Mesenchymal stem cell (in vitro differentiated cells and primary cell): ENCODE measurements at regions not wholly inside any gene's neighbourhood (a gene's known extent, or its start where the extent isn't known, plus 50 kb on each side); places are given as distances from the start of the nearest gene placed in this dataset.

Experiments used
- DNase-seq: peaks from one replicate; pipeline ENCODE4 v3.0.0-alpha.2; 2013
- H2AFZ ChIP-seq: one replicate; pipeline ENCODE4 v1.6.1; 2013; ENCODE audit warnings: low read depth, mild to moderate bottlenecking, control low read depth, inconsistent platforms, low read length, moderate library complexity
- H2AK5ac ChIP-seq: 2 replicates; pipeline ENCODE4 v1.6.1; 2013; ENCODE audit warnings: low read length, moderate library complexity, mild to moderate bottlenecking, inconsistent platforms; ENCODE audit not compliant: severe bottlenecking
- H2BK120ac ChIP-seq: one replicate; pipeline ENCODE4 v1.6.1; 2013; ENCODE audit warnings: low read depth, mild to moderate bottlenecking, inconsistent platforms, low read length, moderate library complexity
- H2BK12ac ChIP-seq, 2 experiments: one replicate each; pipeline ENCODE4 v1.6.1; 2013; ENCODE audit warnings: inconsistent platforms in 2 of 2, low read length in 2 of 2, mild to moderate bottlenecking in 2 of 2, moderate library complexity in 2 of 2, control low read depth in 1 of 2
- H2BK15ac ChIP-seq: one replicate; pipeline ENCODE4 v1.6.1; 2013; ENCODE audit warnings: mild to moderate bottlenecking, low read depth, inconsistent platforms; ENCODE audit not compliant: poor library complexity, severe bottlenecking
- H2BK5ac ChIP-seq: 2 replicates; pipeline ENCODE4 v1.6.1; 2013; ENCODE audit warnings: low read depth, mild to moderate bottlenecking, low read length, control low read depth, inconsistent platforms; ENCODE audit not compliant: poor library complexity, severe bottlenecking
- H3K14ac ChIP-seq, 2 experiments: one replicate each; pipeline ENCODE4 v1.6.1; 2013; ENCODE audit warnings: inconsistent platforms in 2 of 2, low read length in 2 of 2, control low read depth in 1 of 2, mild to moderate bottlenecking in 1 of 2, moderate library complexity in 1 of 2
- H3K18ac ChIP-seq, 2 experiments: one replicate each; pipeline ENCODE4 v1.6.1; 2013; ENCODE audit warnings: inconsistent platforms in 2 of 2, low read length in 2 of 2, control low read depth in 1 of 2, low read depth in 1 of 2, mild to moderate bottlenecking in 1 of 2
- H3K23ac ChIP-seq, 2 experiments: one replicate each; pipeline ENCODE4 v1.6.1; 2013; ENCODE audit warnings: inconsistent platforms in 2 of 2, low read length in 2 of 2, mild to moderate bottlenecking in 2 of 2, moderate library complexity in 2 of 2, control low read depth in 1 of 2
- H3K27ac ChIP-seq: 2 replicates; pipeline ENCODE4 v1.5.1; 2013; ENCODE audit warnings: mild to moderate bottlenecking, moderate library complexity, low read length, control low read depth, inconsistent platforms; ENCODE audit not compliant: poor library complexity, severe bottlenecking
- H3K27me3 ChIP-seq, 2 experiments: 2 replicates each; pipeline versions ENCODE4 v1.6.1 to v1.7.0; 2013; ENCODE audit warnings: low read length in 2 of 2, mild to moderate bottlenecking in 2 of 2, moderate library complexity in 2 of 2, control low read depth in 1 of 2, inconsistent platforms in 1 of 2; ENCODE audit not compliant: control insufficient read depth in 1 of 2, insufficient read depth in 1 of 2
- H3K36me3 ChIP-seq, 2 experiments: 2 replicates each; pipeline versions ENCODE4 v1.6.1 to v1.7.0; 2013; ENCODE audit warnings: low read length in 2 of 2, control low read depth in 1 of 2, inconsistent platforms in 1 of 2, low read depth in 1 of 2, mild to moderate bottlenecking in 1 of 2; ENCODE audit not compliant: insufficient read depth in 2 of 2, control insufficient read depth in 1 of 2
- H3K4ac ChIP-seq, 2 experiments: one replicate each; pipeline ENCODE4 v1.6.1; 2013; ENCODE audit warnings: inconsistent platforms in 2 of 2, low read length in 2 of 2, mild to moderate bottlenecking in 2 of 2, moderate library complexity in 2 of 2, control low read depth in 1 of 2, low read depth in 1 of 2
- H3K4me1 ChIP-seq: 2 replicates; pipeline ENCODE4 v1.6.1; 2013; ENCODE audit warnings: low read depth, low read length, control low read depth; ENCODE audit not compliant: control insufficient read depth, insufficient read depth
- H3K4me2 ChIP-seq: 2 replicates; pipeline ENCODE4 v1.6.1; 2013; ENCODE audit warnings: low read length, mild to moderate bottlenecking, inconsistent platforms; ENCODE audit not compliant: poor library complexity, severe bottlenecking
- H3K4me3 ChIP-seq, 2 experiments: 2 replicates each; pipeline versions ENCODE4 v1.5.1 to v1.7.0; 2013; ENCODE audit warnings: low read length in 2 of 2, mild to moderate bottlenecking in 2 of 2, control low read depth in 1 of 2, low read depth in 1 of 2; ENCODE audit not compliant: insufficient read depth in 1 of 2
- H3K79me1 ChIP-seq: replicated peaks from 2 replicates; pipeline ENCODE4 v1.6.1; 2013; ENCODE audit warnings: mild to moderate bottlenecking, control low read depth, low read length, inconsistent platforms; ENCODE audit not compliant: poor library complexity, severe bottlenecking
- H3K9ac ChIP-seq: 2 replicates; pipeline ENCODE4 v1.7.0; 2013; ENCODE audit warnings: mild to moderate bottlenecking, low read length, moderate library complexity
- H3K9me3 ChIP-seq: 2 replicates; pipeline ENCODE4 v1.7.0; 2013; ENCODE audit warnings: mild to moderate bottlenecking, low read length; ENCODE audit not compliant: control insufficient read depth
- H4K8ac ChIP-seq: one replicate; pipeline ENCODE4 v1.6.1; 2013; ENCODE audit warnings: inconsistent platforms, mild to moderate bottlenecking, low read length, moderate library complexity
- H4K91ac ChIP-seq: one replicate; pipeline ENCODE4 v1.6.1; 2013; ENCODE audit warnings: mild to moderate bottlenecking, low read length, inconsistent platforms
- WGBS: methylation state at CpG from one replicate; pipeline ENCODE4 v1.1.7; 2013; ENCODE audit warnings: mixed read lengths; 5-methylcytosine and 5-hydroxymethylcytosine counted together

DNA sequence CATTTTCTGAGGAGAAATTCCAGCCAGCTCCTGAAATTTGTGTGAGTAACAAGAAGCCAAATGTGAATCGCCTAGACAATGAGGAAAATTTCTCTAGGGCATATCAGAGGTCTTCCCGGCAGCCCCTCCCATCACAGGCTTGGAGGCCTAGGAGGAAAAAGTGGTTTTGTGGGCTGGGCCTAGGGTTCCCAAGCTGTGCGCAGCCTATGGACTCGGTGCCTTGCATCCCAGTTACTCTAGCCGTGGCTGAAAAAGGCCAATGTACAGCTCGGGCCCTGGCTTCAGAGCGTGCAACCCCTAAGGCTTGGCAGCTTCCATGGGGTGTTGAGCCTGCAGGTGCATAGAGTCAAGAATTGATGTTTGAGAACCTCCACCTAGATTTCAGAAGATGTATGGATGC, 556.2 kb upstream of the DSEL start:
- Histone ChIP-seq H2BK12ac (no peak overlapping the region), H3K9me3 (peaks cover 4% of the 10 kb centered on the region), H2AK5ac (no peak overlapping the region), H3K27me3 (no peaks in the 10 kb centered on the region), H3K4me1 (no peaks in the 10 kb centered on the region), H3K23ac (no peak overlapping the region), H3K36me3 (no peaks in the 10 kb centered on the region), H3K27ac (no peak overlapping the region), H4K91ac (no peak overlapping the region), H3K18ac (no peak overlapping the region), H4K8ac (no peak overlapping the region), H3K4me3 (no peak overlapping the region), H3K4ac (no peak overlapping the region), H3K14ac (no peak overlapping the region), H3K4me2 (no peak overlapping the region), H2AFZ (no peak overlapping the region), H2BK5ac (no peak overlapping the region), H2BK120ac (no peak overlapping the region), H3K79me1 (no peaks in the 10 kb centered on the region), H3K9ac (no peak overlapping the region), H2BK15ac (no peak overlapping the region)
- DNase-seq: no peak
- 90% methylated on average over 7 of the region's 7 CpGs for WGBS

DNA sequence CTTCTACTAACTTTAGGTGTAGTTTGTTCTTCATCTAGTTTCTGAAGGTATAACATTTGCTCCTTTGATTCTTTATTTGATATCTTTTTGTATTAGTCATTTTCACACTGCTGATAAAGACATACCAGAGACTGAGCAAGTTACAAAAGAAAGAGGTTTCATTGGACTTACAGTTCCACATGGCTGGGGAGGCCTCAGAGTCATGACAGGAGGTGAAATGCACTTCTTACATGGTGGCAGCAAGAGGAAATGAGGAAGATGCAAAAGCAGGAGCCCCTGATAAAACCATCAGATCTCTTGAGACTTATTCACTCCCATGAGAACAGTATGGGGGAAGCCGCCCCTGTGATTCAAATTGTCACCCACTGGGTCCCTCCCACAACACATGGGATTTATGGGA, 544.4 kb upstream of the DSEL start:
- peaks cover 13% of the 10 kb centered on the region for H3K9me3 ChIP-seq
- no peak overlapping the region for H2BK15ac ChIP-seq
- H3K18ac ChIP-seq: no peak overlapping the region
- H3K4me3 ChIP-seq: no peak overlapping the region
- H3K36me3 ChIP-seq: no peaks in the 10 kb centered on the region
- H2AK5ac ChIP-seq: no peak overlapping the region
- H3K27ac ChIP-seq: no peak overlapping the region
- no peak overlapping the region for H2BK12ac ChIP-seq
- H3K27me3 ChIP-seq: no peaks in the 10 kb centered on the region
- H2BK5ac ChIP-seq: no peak overlapping the region
- H3K4ac ChIP-seq: no peak overlapping the region
- no peak overlapping the region for H3K14ac ChIP-seq
- H2BK120ac ChIP-seq: no peak overlapping the region
- DNase-seq: no peak
- no peak overlapping the region for H3K23ac ChIP-seq
- WGBS: no CpG with 5 or more reads among the region's 1 CpG
- H2AFZ ChIP-seq: no peak overlapping the region
- H3K79me1 ChIP-seq: no peaks in the 10 kb centered on the region
- no peak overlapping the region for H3K4me2 ChIP-seq
- no peak overlapping the region for H3K9ac ChIP-seq
- H4K91ac ChIP-seq: no peak overlapping the region
- no peak overlapping the region for H4K8ac ChIP-seq
- H3K4me1 ChIP-seq: no peaks in the 10 kb centered on the region

DNA sequence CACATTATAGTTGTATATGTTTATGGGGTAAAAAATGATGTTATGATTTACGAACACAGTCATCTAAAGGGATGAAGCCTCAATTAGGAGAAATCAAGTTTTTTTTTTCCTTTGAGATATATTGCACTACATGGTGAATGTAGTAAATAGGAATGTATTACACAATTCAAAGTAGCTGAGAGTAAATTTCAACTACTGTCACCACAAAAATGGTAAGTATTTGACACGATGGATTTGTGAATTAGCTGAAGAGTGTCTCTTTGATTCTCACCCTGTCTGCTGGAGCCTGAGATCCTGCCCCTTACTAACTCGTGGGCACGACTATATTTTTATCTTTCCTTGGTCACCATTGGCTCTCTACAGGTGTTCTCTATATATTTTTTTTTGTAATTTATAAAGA, 540.4 kb upstream of the DSEL start:
- no peak overlapping the region for H3K18ac ChIP-seq
- H2BK5ac ChIP-seq: no peak overlapping the region
- no peaks in the 10 kb centered on the region for H3K36me3 ChIP-seq
- no peak overlapping the region for H3K23ac ChIP-seq
- no peak overlapping the region for H3K4me2 ChIP-seq
- H3K4me1 ChIP-seq: no peaks in the 10 kb centered on the region
- WGBS: 100% methylated on average over 1 of the region's 4 CpGs
- H2BK12ac ChIP-seq: no peak overlapping the region
- H3K4me3 ChIP-seq: no peak overlapping the region
- no peak overlapping the region for H3K4ac ChIP-seq
- no peak overlapping the region for H3K14ac ChIP-seq
- H2AFZ ChIP-seq: no peak overlapping the region
- H4K91ac ChIP-seq: no peak overlapping the region
- no peak overlapping the region for H2BK15ac ChIP-seq
- no peaks in the 10 kb centered on the region for H3K79me1 ChIP-seq
- no peak overlapping the region for H3K27ac ChIP-seq
- no peaks in the 10 kb centered on the region for H3K9me3 ChIP-seq
- H3K9ac ChIP-seq: no peak overlapping the region
- no peak overlapping the region for H2BK120ac ChIP-seq
- H4K8ac ChIP-seq: no peak overlapping the region
- no peak for DNase-seq
- no peaks in the 10 kb centered on the region for H3K27me3 ChIP-seq
- H2AK5ac ChIP-seq: no peak overlapping the region

GRCh38 chr18:68054669-68055068, 538.1 kb upstream of the DSEL start:
- H3K4ac ChIP-seq: no peak overlapping the region
- H3K23ac ChIP-seq: no peak overlapping the region
- no peak overlapping the region for H2BK5ac ChIP-seq
- no peak overlapping the region for H2BK120ac ChIP-seq
- H3K4me3 ChIP-seq: no peak overlapping the region
- H3K79me1 ChIP-seq: no peaks in the 10 kb centered on the region
- no peak overlapping the region for H4K8ac ChIP-seq
- no peak overlapping the region for H3K9ac ChIP-seq
- H3K36me3 ChIP-seq: no peaks in the 10 kb centered on the region
- H3K18ac ChIP-seq: no peak overlapping the region
- no peak overlapping the region for H3K14ac ChIP-seq
- H2BK12ac ChIP-seq: no peak overlapping the region
- no peaks in the 10 kb centered on the region for H3K9me3 ChIP-seq
- H3K27me3 ChIP-seq: no peaks in the 10 kb centered on the region
- H2AFZ ChIP-seq: no peak overlapping the region
- WGBS: 80% methylated on average over 1 of the region's 1 CpG
- no peak overlapping the region for H3K4me2 ChIP-seq
- DNase-seq: no peak
- no peak overlapping the region for H3K27ac ChIP-seq
- no peak overlapping the region for H2AK5ac ChIP-seq
- no peak overlapping the region for H4K91ac ChIP-seq
- no peaks in the 10 kb centered on the region for H3K4me1 ChIP-seq
- H2BK15ac ChIP-seq: no peak overlapping the region
